ENCODE measurements at regions not wholly inside any gene's neighbourhood (a gene's known extent, or its start where the extent isn't known, plus 50 kb on each side); places are given as distances from the start of the nearest gene placed in this dataset.
A peak's percentile ranks its signal among the peaks of the same experiment; 100 is the strongest.

- no peaks in the 10 kb centered on the region for H3K27me3 Mint-ChIP-seq
- peaks cover 2 to 7% (median 4%) of the 10 kb centered on the region in 3 donors for H3K9me3 Mint-ChIP-seq
- H3K4me1 Mint-ChIP-seq, result no peaks in the 10 kb centered on the region
- no peak overlapping the region for H3K27ac Mint-ChIP-seq
- H3K4me3 Mint-ChIP-seq, result no peak overlapping the region
- H3K36me3 Mint-ChIP-seq, result no peaks in the 10 kb centered on the region
Observed at GRCh38 chr4:96473246-96473645, 633.4 kb downstream of the PDHA2 start.

GRCh38 chr4:96483308-96484030 is 643.6 kb downstream of the PDHA2 start:
- H3K36me3 Mint-ChIP-seq, result no peaks in the 10 kb centered on the region
- peaks cover 2 to 19% (median 7%) of the 10 kb centered on the region in 3 donors for H3K9me3 Mint-ChIP-seq

GRCh38 chr4:96486563-96486962 is 646.7 kb downstream of the PDHA2 start:
- H3K9me3 Mint-ChIP-seq, result peaks cover 0 to 15% (median 6%) of the 10 kb centered on the region in 3 donors
- no peaks in the 10 kb centered on the region for H3K4me1 Mint-ChIP-seq
- H3K36me3 Mint-ChIP-seq, result no peaks in the 10 kb centered on the region
- H3K4me3 Mint-ChIP-seq, result no peak overlapping the region
- no peak overlapping the region for H3K27ac Mint-ChIP-seq
- no peaks in the 10 kb centered on the region for H3K27me3 Mint-ChIP-seq

More at GRCh38 chr4:96483308-96484030, 643.6 kb downstream of the PDHA2 start:
- Mint-ChIP-seq H3K4me1 (no peaks in the 10 kb centered on the region), H3K4me3 (no peak overlapping the region), H3K27ac (no peak overlapping the region), H3K27me3 (no peaks in the 10 kb centered on the region)

- Mint-ChIP-seq H3K4me1 (no peaks in the 10 kb centered on the region), H3K4me3 (no peak overlapping the region), H3K27me3 (no peaks in the 10 kb centered on the region), H3K9me3 (peaks cover 0 to 5% (median 4%) of the 10 kb centered on the region in 3 donors), H3K36me3 (peaks cover 2% of the 10 kb centered on the region), H3K27ac (no peak overlapping the region)
Observed at GRCh38 chr4:96497621-96498020, 657.7 kb downstream of the PDHA2 start.

- Mint-ChIP-seq H3K9me3 (peaks cover 0 to 2% (median 0%) of the 10 kb centered on the region in 3 donors), H3K27me3 (no peaks in the 10 kb centered on the region), H3K27ac (no peak overlapping the region), H3K4me1 (no peaks in the 10 kb centered on the region), H3K4me3 (no peak overlapping the region), H3K36me3 (peaks cover 3% of the 10 kb centered on the region)
Observed at GRCh38 chr4:96504386-96504785, 664.5 kb downstream of the PDHA2 start.

- peak overlapping the region in 1 of 3 donors; percentile 57 for H3K27ac Mint-ChIP-seq
- no peak overlapping the region for H3K4me3 Mint-ChIP-seq
- H3K36me3 Mint-ChIP-seq, result no peaks in the 10 kb centered on the region
- H3K4me1 Mint-ChIP-seq, result no peaks in the 10 kb centered on the region
- peaks cover 2 to 16% (median 4%) of the 10 kb centered on the region in 3 donors for H3K9me3 Mint-ChIP-seq
- no peaks in the 10 kb centered on the region for H3K27me3 Mint-ChIP-seq
Observed at GRCh38 chr4:96509039-96509741, 669.3 kb downstream of the PDHA2 start.

- no peak overlapping the region for H3K27ac Mint-ChIP-seq
- no peaks in the 10 kb centered on the region for H3K4me1 Mint-ChIP-seq
- no peaks in the 10 kb centered on the region for H3K27me3 Mint-ChIP-seq
- no peaks in the 10 kb centered on the region for H3K36me3 Mint-ChIP-seq
- no peak overlapping the region for H3K4me3 Mint-ChIP-seq
- peaks cover 0 to 2% (median 0%) of the 10 kb centered on the region in 3 donors for H3K9me3 Mint-ChIP-seq
Observed at GRCh38 chr4:96519291-96519690, 679.4 kb downstream of the PDHA2 start.

- Mint-ChIP-seq H3K9me3 (no peaks in the 10 kb centered on the region), H3K27me3 (no peaks in the 10 kb centered on the region), H3K4me1 (no peaks in the 10 kb centered on the region), H3K36me3 (no peaks in the 10 kb centered on the region), H3K27ac (no peak overlapping the region), H3K4me3 (no peak overlapping the region)
Observed at GRCh38 chr4:96521046-96521536, 681.2 kb downstream of the PDHA2 start.

GRCh38 chr4:96523611-96524010 is 683.7 kb downstream of the PDHA2 start:
- Mint-ChIP-seq H3K4me1 (no peaks in the 10 kb centered on the region), H3K27me3 (no peaks in the 10 kb centered on the region)

GRCh38 chr4:96524311-96524875 is 684.5 kb downstream of the PDHA2 start:
- no peaks in the 10 kb centered on the region for H3K4me1 Mint-ChIP-seq
- H3K36me3 Mint-ChIP-seq, result no peaks in the 10 kb centered on the region
- H3K4me3 Mint-ChIP-seq, result no peak overlapping the region
- no peak overlapping the region for H3K27ac Mint-ChIP-seq
- H3K9me3 Mint-ChIP-seq, result peaks cover 0 to 2% (median 2%) of the 10 kb centered on the region in 3 donors
- no peaks in the 10 kb centered on the region for H3K27me3 Mint-ChIP-seq

More at GRCh38 chr4:96523611-96524010, 683.7 kb downstream of the PDHA2 start:
- Mint-ChIP-seq H3K4me3 (no peak overlapping the region), H3K9me3 (no peaks in the 10 kb centered on the region), H3K36me3 (no peaks in the 10 kb centered on the region), H3K27ac (no peak overlapping the region)

- no peak overlapping the region for H3K27ac Mint-ChIP-seq
- H3K4me1 Mint-ChIP-seq, result no peaks in the 10 kb centered on the region
- no peaks in the 10 kb centered on the region for H3K27me3 Mint-ChIP-seq
- H3K9me3 Mint-ChIP-seq, result peaks cover 2 to 11% (median 7%) of the 10 kb centered on the region in 3 donors
- H3K4me3 Mint-ChIP-seq, result no peak overlapping the region
- H3K36me3 Mint-ChIP-seq, result no peaks in the 10 kb centered on the region
Observed at GRCh38 chr4:96525898-96526297, 686.0 kb downstream of the PDHA2 start.

GRCh38 chr4:96526625-96527024 is 686.7 kb downstream of the PDHA2 start:
- no peaks in the 10 kb centered on the region for H3K4me1 Mint-ChIP-seq
- peaks cover 2 to 11% (median 7%) of the 10 kb centered on the region in 3 donors for H3K9me3 Mint-ChIP-seq
- no peaks in the 10 kb centered on the region for H3K36me3 Mint-ChIP-seq
- H3K27me3 Mint-ChIP-seq, result no peaks in the 10 kb centered on the region
- no peak overlapping the region for H3K4me3 Mint-ChIP-seq
- H3K27ac Mint-ChIP-seq, result no peak overlapping the region

GRCh38 chr4:96531836-96532235 is 691.9 kb downstream of the PDHA2 start:
- Mint-ChIP-seq H3K9me3 (peaks cover 2 to 17% (median 7%) of the 10 kb centered on the region in 3 donors), H3K36me3 (no peaks in the 10 kb centered on the region), H3K4me3 (no peak overlapping the region), H3K4me1 (no peaks in the 10 kb centered on the region), H3K27ac (no peak overlapping the region), H3K27me3 (no peaks in the 10 kb centered on the region)

- H3K4me3 Mint-ChIP-seq, result no peak overlapping the region
- peaks cover 0 to 4% (median 2%) of the 10 kb centered on the region in 3 donors for H3K9me3 Mint-ChIP-seq
- no peaks in the 10 kb centered on the region for H3K27me3 Mint-ChIP-seq
- H3K36me3 Mint-ChIP-seq, result no peaks in the 10 kb centered on the region
- H3K4me1 Mint-ChIP-seq, result no peaks in the 10 kb centered on the region
- H3K27ac Mint-ChIP-seq, result no peak overlapping the region
Observed at GRCh38 chr4:96543346-96543745, 703.5 kb downstream of the PDHA2 start.

- Mint-ChIP-seq H3K9me3 (peaks cover 0 to 8% (median 7%) of the 10 kb centered on the region in 3 donors), H3K4me1 (no peaks in the 10 kb centered on the region)
Observed at GRCh38 chr4:96558466-96558865, 718.6 kb downstream of the PDHA2 start.

More at GRCh38 chr4:96558466-96558865, 718.6 kb downstream of the PDHA2 start:
- H3K4me3 Mint-ChIP-seq, result no peak overlapping the region
- no peaks in the 10 kb centered on the region for H3K36me3 Mint-ChIP-seq
- H3K27me3 Mint-ChIP-seq, result no peaks in the 10 kb centered on the region
- H3K27ac Mint-ChIP-seq, result no peak overlapping the region

All from IgD-negative memory B cell (primary cell).